ENCODE measurements at regions not wholly inside any gene's neighbourhood (a gene's known extent, or its start where the extent isn't known, plus 50 kb on each side); places are given as distances from the start of the nearest gene placed in this dataset.

DNA sequence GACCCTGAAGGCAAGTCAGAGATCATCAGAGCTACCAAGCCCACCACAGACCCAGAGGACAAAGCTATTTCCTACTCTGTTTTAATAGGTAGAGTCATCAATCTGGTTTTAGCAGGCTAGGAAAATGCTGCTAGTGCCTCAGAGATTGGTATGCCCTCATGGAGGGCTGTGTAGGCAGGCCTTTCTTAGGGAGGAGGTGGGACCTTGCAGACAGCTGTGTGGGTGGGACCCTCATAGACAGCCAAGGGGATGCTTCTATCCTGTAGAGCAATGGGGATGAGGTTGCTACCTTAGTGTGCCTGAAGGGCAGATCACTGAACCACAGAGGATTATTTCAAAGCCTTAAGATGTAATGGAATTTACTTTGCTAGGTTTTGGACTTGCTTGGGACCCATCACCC lies 534.9 kb upstream of the KLF12 start:
- TF ChIP-seq, protein P1, sequence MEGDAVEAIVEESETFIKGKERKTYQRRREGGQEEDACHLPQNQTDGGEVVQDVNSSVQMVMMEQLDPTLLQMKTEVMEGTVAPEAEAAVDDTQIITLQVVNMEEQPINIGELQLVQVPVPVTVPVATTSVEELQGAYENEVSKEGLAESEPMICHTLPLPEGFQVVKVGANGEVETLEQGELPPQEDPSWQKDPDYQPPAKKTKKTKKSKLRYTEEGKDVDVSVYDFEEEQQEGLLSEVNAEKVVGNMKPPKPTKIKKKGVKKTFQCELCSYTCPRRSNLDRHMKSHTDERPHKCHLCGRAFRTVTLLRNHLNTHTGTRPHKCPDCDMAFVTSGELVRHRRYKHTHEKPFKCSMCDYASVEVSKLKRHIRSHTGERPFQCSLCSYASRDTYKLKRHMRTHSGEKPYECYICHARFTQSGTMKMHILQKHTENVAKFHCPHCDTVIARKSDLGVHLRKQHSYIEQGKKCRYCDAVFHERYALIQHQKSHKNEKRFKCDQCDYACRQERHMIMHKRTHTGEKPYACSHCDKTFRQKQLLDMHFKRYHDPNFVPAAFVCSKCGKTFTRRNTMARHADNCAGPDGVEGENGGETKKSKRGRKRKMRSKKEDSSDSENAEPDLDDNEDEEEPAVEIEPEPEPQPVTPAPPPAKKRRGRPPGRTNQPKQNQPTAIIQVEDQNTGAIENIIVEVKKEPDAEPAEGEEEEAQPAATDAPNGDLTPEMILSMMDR (IDR thresholded peaks at IDR 0.05) = no peak
- no peak for TF ChIP-seq EZH2 (IDR thresholded peaks at IDR 0.05)

All from neural progenitor cell (in vitro differentiated cells).